COLO829 (cell line): ENCODE measurements at regions not wholly inside any gene's neighbourhood (a gene's known extent, or its start where the extent isn't known, plus 50 kb on each side); places are given as distances from the start of the nearest gene placed in this dataset.

Experiments used
- DNase-seq: peaks from one replicate; pipeline ENCODE4 v3.0.0; 2012; ENCODE audit warnings: low spot score

DNA sequence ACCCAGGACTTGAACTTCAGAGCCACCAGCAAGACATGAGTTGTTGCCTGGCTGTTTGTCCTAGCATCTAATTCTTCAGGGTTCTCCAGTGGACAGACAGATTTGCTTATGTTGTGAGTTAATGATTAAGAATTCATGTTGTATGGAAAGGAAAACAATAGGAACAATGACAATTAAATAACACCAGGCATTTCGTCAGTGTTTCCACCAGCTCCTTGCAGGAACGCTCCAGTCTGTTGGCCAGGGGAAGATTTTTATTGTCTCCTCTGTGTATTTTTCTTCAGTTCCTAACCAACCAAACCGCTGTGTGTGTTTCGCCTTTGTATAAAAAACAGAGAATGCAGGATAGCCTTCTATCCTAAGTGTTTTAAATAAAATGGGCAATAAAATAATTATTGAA is 64.4 kb upstream of the PTGFR start:
- no peak for DNase-seq

GRCh38 chr1:78427506-78427905 is 63.3 kb upstream of the PTGFR start:
- DNase-seq: no peak

GRCh38 chr1:78432016-78432415 is 58.8 kb upstream of the PTGFR start:
- no peak for DNase-seq

DNA sequence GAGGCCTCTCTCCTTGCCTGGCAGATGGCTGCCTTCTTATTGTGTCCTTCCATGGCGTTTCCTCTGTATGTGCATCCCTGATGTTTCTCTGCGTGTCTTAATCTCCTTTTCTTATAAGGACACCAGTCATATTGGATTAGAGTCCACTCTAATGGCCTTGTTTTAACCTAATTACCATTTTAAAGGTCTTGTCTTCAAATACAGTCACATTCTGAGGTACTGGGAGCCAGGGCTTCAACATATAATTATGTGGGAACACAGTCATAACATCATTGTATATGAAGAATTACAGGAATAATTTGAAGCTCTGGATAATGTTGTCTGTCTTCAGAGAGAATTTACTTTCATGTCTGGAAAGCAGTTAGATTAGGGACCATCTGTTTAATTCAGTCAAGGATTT is 56.4 kb upstream of the PTGFR start:
- DNase-seq: no peak

GRCh38 chr1:78436961-78437360 is 53.8 kb upstream of the PTGFR start:
- no peak for DNase-seq

DNA sequence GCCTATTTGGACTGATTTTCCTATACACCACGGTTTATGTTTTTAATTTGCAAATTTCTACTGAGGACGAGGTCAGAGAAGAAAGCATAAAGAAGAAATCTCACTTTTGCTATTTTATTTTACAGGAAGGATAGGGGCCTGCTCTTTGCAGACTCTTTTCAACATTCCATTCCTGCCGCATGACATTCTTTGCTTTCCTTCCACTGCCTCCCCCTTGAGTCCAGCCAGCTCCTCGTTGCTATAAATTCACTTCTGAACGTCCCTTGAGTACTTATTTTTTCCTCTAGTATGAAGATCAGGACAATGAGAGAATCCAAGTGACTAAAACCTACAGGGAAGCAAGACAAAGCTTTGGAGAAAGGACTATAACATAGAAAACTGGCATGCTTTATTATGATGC is 53.4 kb upstream of the PTGFR start:
- no peak for DNase-seq

DNA sequence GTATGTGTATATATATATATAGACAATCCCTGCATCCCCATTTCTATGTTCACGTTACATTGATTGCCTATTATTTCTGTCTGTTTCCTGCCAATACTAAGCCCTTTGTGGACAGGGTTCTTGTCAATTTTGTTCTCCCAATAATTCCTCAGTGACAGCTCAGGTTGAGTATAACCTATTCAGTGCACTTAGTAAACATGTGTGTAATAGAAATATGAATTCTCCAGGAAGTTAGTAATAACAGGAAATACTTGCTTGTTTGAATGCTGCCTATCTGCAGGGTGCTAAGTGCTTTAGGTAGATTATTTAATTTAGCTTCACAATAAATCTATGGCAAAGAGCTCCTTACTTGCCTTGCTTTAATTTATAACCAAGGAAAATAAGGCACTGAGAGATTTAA is 52.8 kb upstream of the PTGFR start:
- DNase-seq: no peak

GRCh38 chr1:78440381-78440793 is 50.4 kb upstream of the PTGFR start:
- no peak for DNase-seq
